Transverse colon (tissue), 4 donors: ENCODE measurements at regions not wholly inside any gene's neighbourhood (a gene's known extent, or its start where the extent isn't known, plus 50 kb on each side); places are given as distances from the start of the nearest gene placed in this dataset.

ENCODE experiments used
- DNase-seq: peaks from one replicate; pipeline ENCODE4 v3.0.0-alpha.2; 2019
- H3K27ac ChIP-seq, 4 donors: fragments of 200-600 bp; sonication (generic); 2 replicates each; pipeline ENCODE4 v1.5.1; 2016 to 2018; ENCODE audit warnings: inconsistent platforms in 4 of 4
- H3K27me3 ChIP-seq: fragments of 200-600 bp; sonication (generic); 2 replicates; pipeline ENCODE4 v1.5.1; 2017; ENCODE audit warnings: inconsistent platforms
- H3K36me3 ChIP-seq, 4 donors: fragments of 200-600 bp; sonication (generic); 2 replicates each; pipeline ENCODE4 v1.5.1; 2017 to 2019; ENCODE audit warnings: inconsistent platforms in 4 of 4
- H3K4me1 ChIP-seq, 4 donors: fragments of 200-600 bp; sonication (generic); 2 replicates each; pipeline ENCODE4 v1.5.1; 2017 to 2020; ENCODE audit warnings: inconsistent platforms in 4 of 4
- H3K4me3 ChIP-seq, 4 donors: fragments of 200-600 bp; sonication (generic); 1 replicate in 1 of 4; 2 replicates in 3 of 4; pipeline versions ENCODE4 v1.5.1 to v1.6.1; 2017 to 2019; ENCODE audit warnings: inconsistent platforms in 4 of 4
- H3K9me3 ChIP-seq, 2 donors: fragments of 200-600 bp; sonication (generic); 2 replicates each; pipeline ENCODE4 v1.5.1; 2017 to 2019; ENCODE audit warnings: inconsistent platforms in 2 of 2
- CTCF ChIP-seq, 5 experiments: fragments of 200-600 bp in 3 of 5; fragments of 450-650 bp in 2 of 5; sonication (generic) in 3 of 5; IDR thresholded peaks; 1 replicate in 2 of 5; 2 replicates in 3 of 5; pipeline ENCODE4 v1.5.1; 2016 to 2017; ENCODE audit warnings: antibody characterized with exemption in 5 of 5, inconsistent platforms in 3 of 5, mild to moderate bottlenecking in 2 of 5, moderate library complexity in 1 of 5
- EP300 ChIP-seq: sonication (generic); formaldehyde crosslinking; IDR thresholded peaks from one replicate; pipeline ENCODE4 v1.6.1; 2017; ENCODE audit warnings: antibody characterized with exemption, low read depth
- POLR2A ChIP-seq: fragments of 450-650 bp; IDR thresholded peaks from one replicate; pipeline ENCODE4 v1.6.1; 2016; ENCODE audit warnings: antibody characterized with exemption, mild to moderate bottlenecking, moderate library complexity
- POLR2AphosphoS5 ChIP-seq, 3 donors: sonication (generic); formaldehyde crosslinking; IDR thresholded peaks; one replicate each; pipeline ENCODE4 v1.6.1; 2016; ENCODE audit warnings: antibody characterized with exemption in 3 of 3
- WGBS, 2 donors: methylation state at CpG; one replicate each; pipeline ENCODE4 v1.1.5; 2018; ENCODE audit warnings: low coverage in 1 of 2; 5-methylcytosine and 5-hydroxymethylcytosine counted together
- in situ Hi-C, 4 donors: fragments of 200-750 bp; cut with MboI; loops; one replicate each; pipeline versions ENCODE4 v1.15.0 to v1.15.1; 2017; ENCODE audit warnings: low sequenced_read_pairs in 3 of 4, low pct_ligation_motif_present in 1 of 4, low pct_unique_long_range_greater_than_20kb in 1 of 4
- intact Hi-C: fragments of 100-400 bp; cut with DNase I; formaldehyde crosslinking; loops from one replicate; pipeline ENCODE4 v1.15.1; 2023; ENCODE audit warnings: low total_unique reads

DNA sequence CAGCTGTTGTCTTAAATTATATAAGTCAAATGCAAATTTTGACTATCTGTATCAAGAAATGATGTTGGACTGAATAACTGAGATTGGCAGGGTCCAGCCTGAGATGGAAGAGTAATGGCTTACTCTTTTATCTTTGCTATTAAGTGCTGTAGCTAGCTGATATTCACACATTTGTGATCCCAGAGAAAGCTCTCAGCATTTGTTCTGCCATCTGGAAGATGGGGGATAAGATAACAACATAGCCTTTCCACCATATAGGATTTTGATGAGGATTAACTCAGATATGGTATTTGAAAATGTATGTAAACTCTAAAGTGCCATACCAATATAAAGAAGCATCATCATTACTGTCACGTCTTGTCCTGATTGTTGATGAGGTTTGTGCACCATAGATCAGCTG is 1063.2 kb upstream of the TENM4 start:
- Histone ChIP-seq H3K9me3 (peaks cover 0 to 4% of the 10 kb centered on the region in 2 donors), H3K36me3 (no peaks in the 10 kb centered on the region), H3K4me3 (no peak overlapping the region), H3K27me3 (no peaks in the 10 kb centered on the region), H3K4me1 (no peaks in the 10 kb centered on the region), H3K27ac (no peak overlapping the region)
- WGBS, 2 donors, result 60 to 86% methylated on average over 1 of the region's 1 CpG
- in situ Hi-C loops, result no loop called here
- intact Hi-C loops, result no loop called here
- no peak for DNase-seq
- TF ChIP-seq CTCF (IDR thresholded peaks at IDR 0.05) (no peak), POLR2A (no peak), EP300 (no peak)

DNA sequence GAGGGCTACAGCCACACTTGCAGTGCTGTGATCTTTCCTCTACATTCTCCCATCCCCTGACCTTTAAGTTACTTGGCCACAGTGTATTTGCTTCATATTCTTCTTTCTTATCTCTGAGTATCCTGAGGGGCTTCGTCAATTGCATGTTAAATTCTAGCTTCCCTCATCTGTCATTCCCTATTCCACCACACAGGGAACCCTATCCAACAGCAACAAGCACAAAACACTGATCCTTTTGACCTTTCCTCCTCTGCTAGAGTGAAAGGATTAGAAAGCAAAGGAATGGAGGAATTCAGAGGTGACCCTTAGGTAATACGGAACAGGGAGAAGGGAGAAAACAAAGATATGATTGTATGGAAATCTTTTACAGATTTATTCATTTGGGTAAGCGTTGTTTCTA is 1061.7 kb upstream of the TENM4 start:
- Histone ChIP-seq H3K27ac (no peak overlapping the region), H3K4me1 (no peaks in the 10 kb centered on the region), H3K36me3 (no peaks in the 10 kb centered on the region), H3K9me3 (peaks cover 0 to 4% of the 10 kb centered on the region in 2 donors), H3K27me3 (no peaks in the 10 kb centered on the region), H3K4me3 (no peak overlapping the region)
- WGBS, 2 donors, result 56 to 58% methylated on average over 3 of the region's 3 CpGs
- no peak for DNase-seq
- in situ Hi-C loops, result no loop called here
- intact Hi-C loops, result no loop called here
- TF ChIP-seq EP300 (no peak), CTCF (IDR thresholded peaks at IDR 0.05) (no peak), POLR2A (no peak), POLR2AphosphoS5 (IDR thresholded peaks at IDR 0.05) (no peak)

- Histone ChIP-seq H3K4me1 (no peaks in the 10 kb centered on the region), H3K4me3 (no peak overlapping the region), H3K36me3 (no peaks in the 10 kb centered on the region), H3K27ac (no peak overlapping the region), H3K27me3 (no peaks in the 10 kb centered on the region), H3K9me3 (peaks cover 11 to 14% of the 10 kb centered on the region in 2 donors)
- in situ Hi-C loops, result no loop called here
- DNase-seq, result no peak
- no peak for TF ChIP-seq CTCF (IDR thresholded peaks at IDR 0.05)
- no peak for TF ChIP-seq EP300
- no peak for TF ChIP-seq POLR2AphosphoS5 (IDR thresholded peaks at IDR 0.05)
- no peak for TF ChIP-seq POLR2A
- intact Hi-C loops, result no loop called here
Measured at GRCh38 chr11:80495116-80495515, 1054.3 kb upstream of the TENM4 start.

- Histone ChIP-seq H3K27ac (no peak overlapping the region), H3K4me1 (no peaks in the 10 kb centered on the region), H3K27me3 (no peaks in the 10 kb centered on the region), H3K9me3 (no peaks in the 10 kb centered on the region), H3K36me3 (no peaks in the 10 kb centered on the region), H3K4me3 (no peak overlapping the region)
- intact Hi-C loops, result loop anchor here (1.0 kb wide), 1 partner anchor 20 kb away; no protein-coding TSS in a partner anchor
- TF ChIP-seq EP300 (no peak), CTCF (IDR thresholded peaks at IDR 0.05) (no peak), POLR2A (no peak), POLR2AphosphoS5 (IDR thresholded peaks at IDR 0.05) (no peak)
- DNase-seq, result no peak
- in situ Hi-C loops, result no loop called here
Measured at GRCh38 chr11:80487952-80488351, 1047.1 kb upstream of the TENM4 start.
